Naive B cell (primary cell): ENCODE measurements at regions not wholly inside any gene's neighbourhood (a gene's known extent, or its start where the extent isn't known, plus 50 kb on each side); places are given as distances from the start of the nearest gene placed in this dataset.

ENCODE experiments used
- ATAC-seq, 2 donors: fragments of 150-1000 bp; cut with Tn5 transposase; 2 replicates each; pipeline ENCODE4 v1.10.0; 2021; ENCODE audit warnings: low read depth in 2 of 2, mild to moderate bottlenecking in 2 of 2, moderate library complexity in 2 of 2
- DNase-seq: peaks from one replicate; pipeline ENCODE4 v3.0.0; 2022
- H3K27ac Mint-ChIP-seq, 6 donors: one replicate each; pipeline ENCODE4 v1.8.0; 2020 to 2022; ENCODE audit warnings: mild to moderate bottlenecking in 6 of 6, mixed read lengths in 6 of 6, moderate library complexity in 5 of 6, inconsistent platforms in 2 of 6
- H3K27me3 Mint-ChIP-seq, 3 donors: one replicate each; pipeline ENCODE4 v1.8.0; 2021 to 2022; ENCODE audit warnings: mixed read lengths in 3 of 3, mild to moderate bottlenecking in 1 of 3
- H3K36me3 Mint-ChIP-seq, 2 donors: one replicate each; pipeline ENCODE4 v1.8.0; 2020 to 2022; ENCODE audit warnings: mixed read lengths in 2 of 2, inconsistent platforms in 1 of 2, mild to moderate bottlenecking in 1 of 2
- H3K4me1 Mint-ChIP-seq, 3 donors: one replicate each; pipeline ENCODE4 v1.8.0; 2020 to 2022; ENCODE audit warnings: mixed read lengths in 3 of 3, inconsistent platforms in 1 of 3, mild to moderate bottlenecking in 1 of 3, moderate library complexity in 1 of 3
- H3K4me3 Mint-ChIP-seq, 8 donors: one replicate each; pipeline ENCODE4 v1.8.0; 2020 to 2022; ENCODE audit warnings: mild to moderate bottlenecking in 8 of 8, mixed read lengths in 8 of 8, moderate library complexity in 8 of 8, inconsistent platforms in 2 of 8
- H3K9me3 Mint-ChIP-seq, 7 donors: one replicate each; pipeline ENCODE4 v1.8.0; 2020 to 2022; ENCODE audit warnings: mixed read lengths in 7 of 7, mild to moderate bottlenecking in 5 of 7, inconsistent platforms in 2 of 7, moderate library complexity in 1 of 7

DNA sequence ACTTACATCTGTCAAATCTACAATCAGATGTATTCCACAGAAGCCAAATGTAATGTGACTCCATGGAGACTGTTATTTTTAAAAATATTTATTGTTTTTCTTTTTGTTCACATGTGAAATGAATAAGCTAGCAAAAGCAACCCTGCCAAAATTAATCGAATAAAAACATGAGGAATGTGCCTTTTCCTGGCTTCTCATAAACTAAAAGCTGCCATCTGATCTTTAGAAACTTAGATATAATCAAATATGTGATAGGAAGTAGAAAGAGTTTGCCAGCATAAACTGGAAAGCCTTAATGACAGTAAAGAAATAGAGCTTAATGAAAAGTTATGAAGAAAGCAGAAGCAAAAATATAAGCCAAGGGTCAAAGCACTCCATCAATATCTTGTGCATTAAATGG, 1724.7 kb upstream of the WWC1 start:
- Mint-ChIP-seq H3K27ac (no peak overlapping the region), H3K36me3 (no peaks in the 10 kb centered on the region), H3K4me1 (no peaks in the 10 kb centered on the region), H3K4me3 (no peak overlapping the region), H3K27me3 (no peaks in the 10 kb centered on the region), H3K9me3 (peaks cover 0 to 10% (median 5%) of the 10 kb centered on the region in 7 donors)
- DNase-seq (no peak), ATAC-seq (no peak)

DNA sequence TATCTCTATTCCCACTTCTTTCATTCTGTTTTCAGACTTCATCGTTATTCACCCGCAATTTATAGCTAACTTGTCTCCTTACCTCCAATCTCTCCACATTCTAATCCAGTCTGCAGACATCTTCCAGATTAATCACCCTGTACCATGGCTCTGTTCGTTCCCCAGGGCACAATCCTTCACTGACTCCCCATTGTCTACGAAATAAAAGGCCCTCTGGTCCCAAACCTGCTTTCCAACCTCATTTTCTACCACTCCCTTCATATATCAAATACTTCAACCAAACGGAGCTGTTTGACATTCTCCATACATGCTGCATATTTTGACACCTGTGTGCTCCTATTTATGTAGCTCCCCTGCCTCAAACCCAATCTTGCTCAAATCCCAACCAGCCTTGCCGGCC, 1720.6 kb upstream of the WWC1 start:
- H3K4me1 Mint-ChIP-seq = no peaks in the 10 kb centered on the region
- no peak overlapping the region for H3K4me3 Mint-ChIP-seq
- DNase-seq (no peak), ATAC-seq (no peak)
- no peak overlapping the region for H3K27ac Mint-ChIP-seq
- H3K27me3 Mint-ChIP-seq = no peaks in the 10 kb centered on the region
- no peaks in the 10 kb centered on the region for H3K36me3 Mint-ChIP-seq
- H3K9me3 Mint-ChIP-seq = peaks cover 0 to 26% (median 6%) of the 10 kb centered on the region in 7 donors

DNA sequence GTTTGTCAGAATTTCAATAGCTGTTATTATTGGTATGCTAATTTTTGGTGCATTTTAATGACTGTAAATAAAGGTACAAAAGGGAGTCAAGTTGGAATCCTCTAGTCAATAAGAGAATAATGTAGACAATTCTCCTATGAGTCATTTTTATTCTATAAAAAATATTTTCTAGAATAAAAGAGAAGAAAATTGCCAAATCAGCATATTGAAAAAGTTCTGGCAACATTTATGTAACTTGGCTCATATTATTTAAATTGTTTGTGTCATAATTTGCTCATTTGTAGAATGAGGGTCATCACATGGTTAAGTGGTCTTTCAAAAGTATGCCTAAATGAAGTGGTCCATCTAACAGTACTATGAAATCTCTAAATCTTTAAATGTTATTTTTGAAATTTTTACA, 1719.8 kb upstream of the WWC1 start:
- no peak overlapping the region for H3K4me3 Mint-ChIP-seq
- no peak overlapping the region for H3K27ac Mint-ChIP-seq
- peaks cover 0 to 26% (median 6%) of the 10 kb centered on the region in 7 donors for H3K9me3 Mint-ChIP-seq
- DNase-seq (no peak), ATAC-seq (no peak)
- no peaks in the 10 kb centered on the region for H3K36me3 Mint-ChIP-seq
- no peaks in the 10 kb centered on the region for H3K4me1 Mint-ChIP-seq
- H3K27me3 Mint-ChIP-seq = no peaks in the 10 kb centered on the region

GRCh38 chr5:166576323-166576722, 1715.1 kb upstream of the WWC1 start:
- Mint-ChIP-seq H3K4me1 (no peaks in the 10 kb centered on the region), H3K27ac (no peak overlapping the region), H3K27me3 (no peaks in the 10 kb centered on the region), H3K9me3 (peaks cover 0 to 17% (median 7%) of the 10 kb centered on the region in 7 donors), H3K36me3 (no peaks in the 10 kb centered on the region), H3K4me3 (no peak overlapping the region)
- DNase-seq = no peak
- no peak for ATAC-seq

GRCh38 chr5:166581826-166582225, 1709.6 kb upstream of the WWC1 start:
- Mint-ChIP-seq H3K9me3 (peaks cover 0 to 9% (median 3%) of the 10 kb centered on the region in 7 donors), H3K27ac (no peak overlapping the region), H3K27me3 (no peaks in the 10 kb centered on the region), H3K4me1 (no peaks in the 10 kb centered on the region), H3K4me3 (no peak overlapping the region), H3K36me3 (no peaks in the 10 kb centered on the region)
- DNase-seq (no peak), ATAC-seq (no peak)

DNA sequence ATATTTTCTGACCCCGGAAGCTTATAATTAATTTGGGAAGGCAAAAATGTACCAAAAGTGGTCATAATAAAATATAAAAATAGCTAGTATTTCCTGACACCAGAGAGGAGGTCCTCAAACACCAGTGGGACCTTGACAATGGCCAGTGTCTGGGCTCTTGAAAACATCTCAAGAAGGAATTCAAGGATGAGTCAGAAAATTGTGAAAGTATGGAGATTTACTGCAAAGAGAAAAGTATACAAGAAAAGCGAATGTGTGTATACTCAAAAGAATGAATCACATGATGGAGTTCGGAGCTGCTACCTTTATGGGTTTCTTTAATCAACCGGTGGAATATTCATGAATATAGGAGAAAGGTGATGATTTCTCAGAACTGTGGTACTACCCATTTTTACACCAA, 1709.0 kb upstream of the WWC1 start:
- H3K27me3 Mint-ChIP-seq = no peaks in the 10 kb centered on the region
- H3K9me3 Mint-ChIP-seq = peaks cover 0 to 9% (median 3%) of the 10 kb centered on the region in 7 donors
- DNase-seq = no peak
- no peak for ATAC-seq
- H3K36me3 Mint-ChIP-seq = no peaks in the 10 kb centered on the region
- H3K4me3 Mint-ChIP-seq = no peak overlapping the region
- H3K4me1 Mint-ChIP-seq = no peaks in the 10 kb centered on the region
- no peak overlapping the region for H3K27ac Mint-ChIP-seq

DNA sequence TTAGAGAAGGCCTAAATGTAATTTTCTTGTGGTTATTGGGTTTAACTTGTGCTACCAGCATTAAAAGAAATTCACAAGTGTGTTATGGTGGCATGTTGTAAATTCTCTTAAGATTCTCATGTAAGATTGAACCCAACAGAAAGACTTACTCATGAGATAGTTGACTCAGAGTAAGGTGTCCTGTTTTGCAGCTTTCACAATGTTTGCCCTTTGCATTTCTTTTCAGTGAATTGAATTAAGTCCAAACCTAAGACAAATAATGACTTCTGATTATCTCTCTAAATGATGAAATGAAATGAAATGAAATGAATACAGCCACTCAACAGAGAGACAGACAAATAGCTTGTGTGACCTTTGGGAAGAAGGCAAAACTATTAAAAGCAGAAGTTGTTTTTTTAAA, 1696.9 kb upstream of the WWC1 start:
- H3K27me3 Mint-ChIP-seq = no peaks in the 10 kb centered on the region
- H3K4me3 Mint-ChIP-seq = no peak overlapping the region
- ATAC-seq (no peak), DNase-seq (no peak)
- peaks cover 0 to 8% (median 5%) of the 10 kb centered on the region in 7 donors for H3K9me3 Mint-ChIP-seq
- no peak overlapping the region for H3K27ac Mint-ChIP-seq
- no peaks in the 10 kb centered on the region for H3K4me1 Mint-ChIP-seq
- H3K36me3 Mint-ChIP-seq = no peaks in the 10 kb centered on the region

- no peak overlapping the region for H3K4me3 Mint-ChIP-seq
- no peaks in the 10 kb centered on the region for H3K36me3 Mint-ChIP-seq
- DNase-seq (no peak), ATAC-seq (no peak)
- no peaks in the 10 kb centered on the region for H3K27me3 Mint-ChIP-seq
- no peaks in the 10 kb centered on the region for H3K4me1 Mint-ChIP-seq
- H3K9me3 Mint-ChIP-seq = peaks cover 0 to 8% (median 5%) of the 10 kb centered on the region in 7 donors
- H3K27ac Mint-ChIP-seq = no peak overlapping the region
Observed at GRCh38 chr5:166595274-166595951, 1696.0 kb upstream of the WWC1 start.

- Mint-ChIP-seq H3K9me3 (peaks cover 0 to 8% (median 3%) of the 10 kb centered on the region in 7 donors), H3K4me1 (no peaks in the 10 kb centered on the region), H3K27ac (no peak overlapping the region), H3K27me3 (no peaks in the 10 kb centered on the region), H3K4me3 (no peak overlapping the region), H3K36me3 (no peaks in the 10 kb centered on the region)
- ATAC-seq = no peak
- DNase-seq = no peak
Observed at GRCh38 chr5:166596043-166596442, 1695.4 kb upstream of the WWC1 start.

- Mint-ChIP-seq H3K9me3 (peaks cover 4 to 15% (median 6%) of the 10 kb centered on the region in 7 donors), H3K27ac (no peak overlapping the region), H3K4me3 (no peak overlapping the region), H3K4me1 (no peaks in the 10 kb centered on the region), H3K27me3 (no peaks in the 10 kb centered on the region), H3K36me3 (no peaks in the 10 kb centered on the region)
- ATAC-seq (no peak), DNase-seq (no peak)
Observed at GRCh38 chr5:166602271-166602670, 1689.2 kb upstream of the WWC1 start.

DNA sequence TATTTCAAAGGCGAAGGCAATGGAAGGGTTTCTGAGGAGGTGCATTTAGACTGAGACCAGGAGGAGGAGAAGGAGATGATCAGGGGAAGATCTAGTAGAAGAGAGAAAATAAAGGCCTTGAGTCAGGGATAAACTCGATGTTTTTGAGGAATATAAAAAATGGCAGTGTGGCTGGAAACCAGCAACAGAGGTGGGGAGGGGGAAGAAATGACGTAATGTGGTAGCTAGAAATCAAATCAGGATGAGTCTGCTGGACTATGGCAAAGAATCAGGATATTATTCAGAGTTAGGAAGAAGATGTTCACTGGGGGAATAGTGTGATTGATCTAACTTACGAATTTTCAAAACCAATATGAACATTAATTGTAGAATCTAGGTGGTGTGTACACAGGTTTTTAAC, 1673.9 kb upstream of the WWC1 start:
- Mint-ChIP-seq H3K36me3 (no peaks in the 10 kb centered on the region), H3K4me1 (no peaks in the 10 kb centered on the region), H3K27ac (peak overlapping the region in 1 of 6 donors; percentile 46), H3K9me3 (peaks cover 5 to 27% (median 15%) of the 10 kb centered on the region in 7 donors), H3K4me3 (no peak overlapping the region), H3K27me3 (no peaks in the 10 kb centered on the region)
- no peak for ATAC-seq
- no peak for DNase-seq

- no peak overlapping the region for H3K27ac Mint-ChIP-seq
- H3K9me3 Mint-ChIP-seq = peaks cover 5 to 22% (median 14%) of the 10 kb centered on the region in 7 donors
- DNase-seq = no peak
- no peak for ATAC-seq
- no peaks in the 10 kb centered on the region for H3K27me3 Mint-ChIP-seq
- H3K4me1 Mint-ChIP-seq = no peaks in the 10 kb centered on the region
- H3K4me3 Mint-ChIP-seq = no peak overlapping the region
- H3K36me3 Mint-ChIP-seq = no peaks in the 10 kb centered on the region
Observed at GRCh38 chr5:166618526-166618925, 1672.9 kb upstream of the WWC1 start.

DNA sequence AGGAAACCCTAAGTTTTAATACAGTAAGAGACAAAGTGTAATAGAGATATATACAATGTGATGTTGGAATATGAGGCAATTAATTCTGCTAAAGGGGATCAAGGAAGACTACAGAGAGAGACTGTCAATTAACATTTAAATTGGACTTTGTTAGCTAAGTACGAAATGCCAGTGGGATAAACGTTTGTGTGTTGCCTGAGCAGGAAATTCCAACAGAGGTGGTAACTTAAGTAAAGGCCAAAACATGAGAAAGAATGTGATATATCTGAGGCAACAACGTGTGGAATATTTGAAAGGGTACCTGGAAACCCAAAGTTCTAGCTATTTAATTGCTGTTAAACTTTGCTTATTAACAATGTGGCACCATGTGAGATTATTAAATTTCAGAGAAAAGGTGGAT, 1666.9 kb upstream of the WWC1 start:
- H3K27ac Mint-ChIP-seq = no peak overlapping the region
- peaks cover 0 to 14% (median 6%) of the 10 kb centered on the region in 7 donors for H3K9me3 Mint-ChIP-seq
- no peak for ATAC-seq
- no peaks in the 10 kb centered on the region for H3K36me3 Mint-ChIP-seq
- H3K27me3 Mint-ChIP-seq = no peaks in the 10 kb centered on the region
- no peaks in the 10 kb centered on the region for H3K4me1 Mint-ChIP-seq
- H3K4me3 Mint-ChIP-seq = no peak overlapping the region
- no peak for DNase-seq

- Mint-ChIP-seq H3K4me1 (no peaks in the 10 kb centered on the region), H3K27me3 (no peaks in the 10 kb centered on the region), H3K4me3 (no peak overlapping the region), H3K36me3 (no peaks in the 10 kb centered on the region), H3K27ac (no peak overlapping the region), H3K9me3 (peaks cover under 1 to 7% (median 4%) of the 10 kb centered on the region in 7 donors)
- no peak for DNase-seq
- ATAC-seq = no peak
Observed at GRCh38 chr5:166625210-166625865, 1666.1 kb upstream of the WWC1 start.
